RWPE2 (cell line): ENCODE measurements at regions not wholly inside any gene's neighbourhood (a gene's known extent, or its start where the extent isn't known, plus 50 kb on each side); places are given as distances from the start of the nearest gene placed in this dataset.
"Not testable (repeated sequence)": the region's sequence is repeated elsewhere in the genome, so short reads cannot be mapped to it uniquely, and the experiment has no call there.

Experiments used
- ATAC-seq: fragments of 200-7000 bp; cut with Tn5 transposase; 3 replicates; pipeline ENCODE4 v1.9.1; 2021; ENCODE audit warnings: low read depth
- DNase-seq: peaks from one replicate; pipeline ENCODE4 v3.0.0-alpha.2; 2020; ENCODE audit warnings: low spot score
- H3K27ac ChIP-seq: fragments of 450-650 bp; 2 replicates; pipeline ENCODE4 v1.5.1; 2017; ENCODE audit warnings: mild to moderate bottlenecking; ENCODE audit not compliant: poor library complexity, severe bottlenecking
- H3K27me3 ChIP-seq: fragments of 250-450 bp; sonication (Bioruptor Pico); 2 replicates; pipeline ENCODE4 v1.5.1; 2021; ENCODE audit warnings: mild to moderate bottlenecking, moderate library complexity; ENCODE audit not compliant: insufficient read depth, poor library complexity, severe bottlenecking
- H3K36me3 ChIP-seq: fragments of 250-450 bp; sonication (Bioruptor Pico); 2 replicates; pipeline ENCODE4 v1.5.1; 2020; ENCODE audit warnings: low read depth, mild to moderate bottlenecking, moderate library complexity
- H3K4me1 ChIP-seq: fragments of 250-450 bp; sonication (Bioruptor Pico); 2 replicates; pipeline ENCODE4 v1.5.1; 2021; ENCODE audit warnings: mild to moderate bottlenecking, moderate library complexity; ENCODE audit not compliant: insufficient read depth, poor library complexity, severe bottlenecking
- H3K4me3 ChIP-seq: fragments of 250-450 bp; sonication (Bioruptor Pico); 2 replicates; pipeline ENCODE4 v1.5.1; 2021; ENCODE audit warnings: mild to moderate bottlenecking, moderate library complexity; ENCODE audit not compliant: severe bottlenecking
- H3K9me3 ChIP-seq: fragments of 250-450 bp; sonication (Bioruptor Pico); 2 replicates; pipeline ENCODE4 v1.5.1; 2021; ENCODE audit warnings: mild to moderate bottlenecking, moderate library complexity; ENCODE audit not compliant: severe bottlenecking
- CTCF ChIP-seq: fragments of 450-650 bp; IDR thresholded peaks from one replicate; pipeline ENCODE4 v1.5.1; 2017; ENCODE audit warnings: mild to moderate bottlenecking, moderate library complexity; ENCODE audit not compliant: poor library complexity, severe bottlenecking

- H3K4me1 ChIP-seq: no peaks in the 10 kb centered on the region
- ATAC-seq (no peak), DNase-seq (no peak)
- H3K27me3 ChIP-seq: no peaks in the 10 kb centered on the region
- no peak overlapping the region for H3K4me3 ChIP-seq
- no peaks in the 10 kb centered on the region for H3K36me3 ChIP-seq
- H3K9me3 ChIP-seq: peaks cover 2% of the 10 kb centered on the region
- no peak overlapping the region for H3K27ac ChIP-seq
- TF ChIP-seq CTCF: no peak
These were observed 194.8 kb upstream of the TRPC7 start for GRCh38 chr5:136560126-136560525.

- no peaks in the 10 kb centered on the region for H3K4me1 ChIP-seq
- DNase-seq (no peak), ATAC-seq (no peak)
- H3K36me3 ChIP-seq: no peaks in the 10 kb centered on the region
- no peak for TF ChIP-seq CTCF
- H3K27ac ChIP-seq: no peak overlapping the region
- peaks cover 2% of the 10 kb centered on the region for H3K9me3 ChIP-seq
- H3K4me3 ChIP-seq: no peak overlapping the region
- H3K27me3 ChIP-seq: no peaks in the 10 kb centered on the region
These were observed 194.3 kb upstream of the TRPC7 start for GRCh38 chr5:136559651-136560050.

GRCh38 chr5:136547096-136547495, 181.8 kb upstream of the TRPC7 start:
- not testable (repeated sequence) for H3K27ac ChIP-seq, H3K27me3 ChIP-seq, DNase-seq, ATAC-seq, H3K4me3 ChIP-seq, H3K36me3 ChIP-seq, H3K9me3 ChIP-seq
- H3K4me1 ChIP-seq: peaks cover 11% of the 10 kb centered on the region

- H3K36me3 ChIP-seq, H3K4me3 ChIP-seq, H3K27ac ChIP-seq, ATAC-seq, DNase-seq, H3K4me1 ChIP-seq, H3K27me3 ChIP-seq, H3K9me3 ChIP-seq: not testable (repeated sequence)
These were observed 181.1 kb upstream of the TRPC7 start for GRCh38 chr5:136546441-136546840.

GRCh38 chr5:136545031-136545430, 179.7 kb upstream of the TRPC7 start:
- H3K4me3 ChIP-seq, H3K27ac ChIP-seq, H3K9me3 ChIP-seq, H3K4me1 ChIP-seq, DNase-seq, H3K36me3 ChIP-seq, H3K27me3 ChIP-seq, ATAC-seq: not testable (repeated sequence)

GRCh38 chr5:136538534-136538933, 173.2 kb upstream of the TRPC7 start:
- ATAC-seq (no peak), DNase-seq (no peak)
- Histone ChIP-seq H3K4me1 (no peaks in the 10 kb centered on the region), H3K27me3 (peaks cover 4% of the 10 kb centered on the region), H3K27ac (no peak overlapping the region), H3K9me3 (no peaks in the 10 kb centered on the region), H3K36me3 (no peaks in the 10 kb centered on the region), H3K4me3 (no peak overlapping the region)
- no peak for TF ChIP-seq CTCF
